HCT116 (cell line): ENCODE measurements at regions not wholly inside any gene's neighbourhood (a gene's known extent, or its start where the extent isn't known, plus 50 kb on each side); places are given as distances from the start of the nearest gene placed in this dataset.

Experiments
- ATAC-seq: fragments of 200-7000 bp; cut with Tn5 transposase; 2 replicates; pipeline ENCODE4 v1.9.1; 2020; ENCODE audit warnings: mild to moderate bottlenecking, moderate library complexity
- BruUV-seq: library from RNA; stranded (reverse); fragments of 400-500 nt; replicated peaks from 2 replicates; lab custom pipeline; 2021; lab: Mats Ljungman, UMichigan
- CTCF ChIA-PET: fragments of 300-600 bp; sonication (Branson Sonifier 250); formaldehyde crosslinking; loops from one replicate; lab custom pipeline; 2021; ENCODE audit warnings: antibody characterized with exemption; lab: Charles Lee
- POLR2A ChIA-PET: fragments of 300-600, 350-600 bp; sonication (Branson Sonifier 250); formaldehyde crosslinking; loops from one replicate; lab custom pipeline; 2021; ENCODE audit warnings: antibody characterized with exemption; lab: Charles Lee
- RAD21 ChIA-PET, 2 experiments: fragments of 300-600 bp; sonication (Branson Sonifier 250); formaldehyde crosslinking; loops; one replicate each; lab custom pipeline; 2023; ENCODE audit warnings: low total read pairs in 2 of 2; ENCODE audit not compliant: uncharacterized antibody in 2 of 2, unreplicated experiment in 2 of 2, low non-redundant PET in 1 of 2; lab: Charles Lee
- DNase-seq: peaks from one replicate; pipeline ENCODE4 v3.0.0-alpha.2; 2010; ENCODE audit warnings: low read depth, low spot score
- H2AFZ ChIP-seq: fragments of 200-600 bp; shearing (Covaris generic), sonication (generic); 2 replicates; pipeline ENCODE4 v1.6.1; 2017; ENCODE audit warnings: low read depth, mixed run types, mixed read lengths, antibody characterized with exemption, low read length; ENCODE audit not compliant: poor library complexity, severe bottlenecking
- H3K27ac ChIP-seq: 2 replicates; pipeline ENCODE4 v1.5.1; 2012; ENCODE audit warnings: low read depth, low read length
- H3K27me3 ChIP-seq: fragments of 200-600 bp; sonication (generic); 2 replicates; pipeline ENCODE4 v1.6.1; 2016; ENCODE audit warnings: mixed run types, low read length, mixed read lengths; ENCODE audit not compliant: insufficient read depth
- H3K36me3 ChIP-seq, 2 experiments: fragments of 200-500 bp in 1 of 2; fragments of 200-600 bp in 1 of 2; sonication (Bioruptor generic) in 1 of 2; sonication (generic) in 1 of 2; 2 replicates each; pipeline versions ENCODE4 v1.5.1 to v1.6.1; 2014 to 2016; ENCODE audit warnings: low read length in 2 of 2, inconsistent platforms in 1 of 2, mixed read lengths in 1 of 2, mixed run types in 1 of 2; ENCODE audit not compliant: insufficient read depth in 2 of 2, control insufficient read depth in 1 of 2
- H3K4me1 ChIP-seq, 2 experiments: fragments of 200-600 bp in 1 of 2; sonication (generic) in 1 of 2; 2 replicates each; pipeline versions ENCODE4 v1.5.1 to v1.6.1; 2012 to 2017; ENCODE audit warnings: low read length in 2 of 2, inconsistent platforms in 1 of 2, mild to moderate bottlenecking in 1 of 2, mixed read lengths in 1 of 2, mixed run types in 1 of 2, moderate library complexity in 1 of 2; ENCODE audit not compliant: insufficient read depth in 2 of 2, control insufficient read depth in 1 of 2
- H3K4me2 ChIP-seq: fragments of 200-600 bp; sonication (generic); 2 replicates; pipeline ENCODE4 v1.6.1; 2017; ENCODE audit warnings: mixed run types, low read length, mixed read lengths
- H3K4me3 ChIP-seq, 2 experiments: fragments of 200-600 bp in 1 of 2; sonication (generic) in 1 of 2; replicated peaks in 1 of 2; 2 replicates each; pipeline ENCODE4 v1.5.1; 2011 to 2016; ENCODE audit warnings: low read length in 2 of 2, control low read depth in 1 of 2, low read depth in 1 of 2, mild to moderate bottlenecking in 1 of 2, mixed read lengths in 1 of 2, mixed run types in 1 of 2
- H3K79me2 ChIP-seq: fragments of 200-600 bp; sonication (generic); 2 replicates; pipeline ENCODE4 v1.6.1; 2017; ENCODE audit warnings: mild to moderate bottlenecking, mixed run types, low read length, moderate library complexity, mixed read lengths; ENCODE audit not compliant: insufficient read depth
- H3K9ac ChIP-seq: fragments of 200-600 bp; sonication (generic); 2 replicates; pipeline ENCODE4 v1.6.1; 2016; ENCODE audit warnings: low read length, mixed read lengths
- H3K9me2 ChIP-seq: fragments of 200-600 bp; sonication (generic), shearing (Covaris generic); 2 replicates; pipeline ENCODE4 v1.6.1; 2017; ENCODE audit warnings: mixed run types, mild to moderate bottlenecking, moderate library complexity; ENCODE audit not compliant: insufficient read depth
- H3K9me3 ChIP-seq, 2 experiments: fragments of 200-500 bp in 1 of 2; fragments of 200-600 bp in 1 of 2; sonication (Bioruptor generic) in 1 of 2; sonication (generic) in 1 of 2; 2 replicates each; pipeline ENCODE4 v1.6.1; 2014 to 2017; ENCODE audit warnings: low read length in 2 of 2, mixed read lengths in 2 of 2, inconsistent platforms in 1 of 2, low read depth in 1 of 2, mild to moderate bottlenecking in 1 of 2, mixed run types in 1 of 2, moderate library complexity in 1 of 2; ENCODE audit not compliant: control insufficient read depth in 1 of 2, insufficient read depth in 1 of 2
- H4K20me1 ChIP-seq: fragments of 200-600 bp; sonication (generic), shearing (Covaris generic); 2 replicates; pipeline ENCODE4 v1.6.1; 2017; ENCODE audit warnings: mixed run types, mild to moderate bottlenecking, moderate library complexity; ENCODE audit not compliant: insufficient read depth
- ATF3 ChIP-seq: IDR thresholded peaks from 2 replicates; pipeline ENCODE4 v1.6.1; 2012
- CBX3 ChIP-seq: IDR thresholded peaks from 2 replicates; pipeline ENCODE4 v1.6.1; 2012; ENCODE audit warnings: low read depth
- CEBPB ChIP-seq: IDR thresholded peaks from 2 replicates; pipeline ENCODE4 v1.6.1; 2012; ENCODE audit warnings: low read depth
- CTCF ChIP-seq, 3 experiments: fragments of 200-600 bp in 1 of 3; sonication (generic) in 1 of 3; IDR thresholded peaks in 2 of 3; conservative IDR thresholded peaks in 1 of 3; 2 replicates each; pipeline ENCODE4 v1.5.1; 2012 to 2017; ENCODE audit warnings: low read depth in 2 of 3, low read length in 2 of 3, antibody characterized with exemption in 1 of 3, borderline replicate concordance in 1 of 3, control low read depth in 1 of 3, mild to moderate bottlenecking in 1 of 3, mixed read lengths in 1 of 3, mixed run types in 1 of 3, moderate library complexity in 1 of 3; ENCODE audit not compliant: insufficient read depth in 1 of 3
- EGR1 ChIP-seq: IDR thresholded peaks from 2 replicates; pipeline ENCODE4 v1.6.1; 2012; ENCODE audit warnings: low read depth
- EZH2 ChIP-seq: fragments of 200-600 bp; sonication (generic); IDR thresholded peaks from 2 replicates; pipeline ENCODE4 v1.6.1; 2017; ENCODE audit warnings: antibody characterized with exemption, mixed run types
- EZH2phosphoT487 ChIP-seq: fragments of 200-600 bp; IDR thresholded peaks from 2 replicates; pipeline ENCODE4 v1.6.1; 2018; ENCODE audit warnings: antibody characterized with exemption, borderline replicate concordance
- FOSL1 ChIP-seq: IDR thresholded peaks from 2 replicates; pipeline ENCODE4 v1.6.1; 2012; ENCODE audit warnings: low read depth
- MAX ChIP-seq: IDR thresholded peaks from 2 replicates; pipeline ENCODE4 v1.6.1; 2012
- POLR2A ChIP-seq: IDR thresholded peaks from 2 replicates; pipeline ENCODE4 v1.7.0; 2011; ENCODE audit warnings: borderline replicate concordance; ENCODE audit not compliant: insufficient read depth, insufficient read length; ENCODE audit errors: extremely low read depth
- POLR2AphosphoS5 ChIP-seq: IDR thresholded peaks from 2 replicates; pipeline ENCODE4 v1.6.1; 2011; ENCODE audit warnings: mild to moderate bottlenecking, low read depth, low read length, moderate library complexity
- REST ChIP-seq: IDR thresholded peaks from 2 replicates; pipeline ENCODE4 v1.6.1; 2012; ENCODE audit warnings: low read depth
- SIN3A ChIP-seq: IDR thresholded peaks from 2 replicates; pipeline ENCODE4 v1.6.1; 2012; ENCODE audit warnings: low read depth
- SP1 ChIP-seq: IDR thresholded peaks from 2 replicates; pipeline ENCODE4 v1.6.1; 2012; ENCODE audit warnings: low read depth
- SRF ChIP-seq: IDR thresholded peaks from 2 replicates; pipeline ENCODE4 v1.6.1; 2012; ENCODE audit warnings: low read depth
- TCF7L2 ChIP-seq: IDR thresholded peaks from 2 replicates; pipeline ENCODE4 v1.7.0; 2011; ENCODE audit warnings: borderline replicate concordance, inconsistent platforms; ENCODE audit not compliant: insufficient read depth, insufficient read length; ENCODE audit errors: extremely low read depth
- YY1 ChIP-seq: IDR thresholded peaks from 2 replicates; pipeline ENCODE4 v1.6.1; 2011; ENCODE audit warnings: low read length, low read depth, moderate library complexity, mild to moderate bottlenecking; ENCODE audit not compliant: insufficient replicate concordance; ENCODE audit errors: extremely low read depth
- ZBTB33 ChIP-seq: IDR thresholded peaks from 2 replicates; pipeline ENCODE4 v1.6.1; 2011; ENCODE audit warnings: mild to moderate bottlenecking, low read length, moderate library complexity; ENCODE audit not compliant: insufficient replicate concordance; ENCODE audit errors: extremely low read depth
- ZFX ChIP-seq: fragments of 450-650 bp; IDR thresholded peaks from 2 replicates; pipeline ENCODE4 v1.6.1; 2017
- intact Hi-C: fragments of 100-400 bp; cut with micrococcal nuclease; formaldehyde crosslinking; loops from 2 replicates; pipeline ENCODE4 v1.10.0; 2022

- intact Hi-C loops: no loop called here
These were observed 180.3 kb upstream of the ZP4 start for GRCh38 chr1:238071061-238071460.

More at GRCh38 chr1:238071061-238071460, 180.3 kb upstream of the ZP4 start:
- H3K27me3 ChIP-seq: no peaks in the 10 kb centered on the region
- H3K9me2 ChIP-seq: no peaks in the 10 kb centered on the region
- ChIA-PET CTCF (no interaction called here), RAD21 (no interaction called here), POLR2A (no interaction called here)
- no peaks in the 10 kb centered on the region for H3K36me3 ChIP-seq
- H3K4me1 ChIP-seq: no peaks in the 10 kb centered on the region
- no peak overlapping the region for H3K4me3 ChIP-seq
- TF ChIP-seq ZBTB33 (no peak), EZH2phosphoT487 (no peak), EGR1 (no peak), TCF7L2 (no peak), POLR2AphosphoS5 (no peak), ZFX (no peak), FOSL1 (no peak), SIN3A (no peak), EZH2 (no peak), SRF (no peak), CTCF (IDR thresholded peaks at IDR 0.05 in 2 of 3, conservative IDR thresholded peaks at IDR 0.05 in 1 of 3; ENCODE audit: borderline replicate concordance in 1 of 3, insufficient read depth in 1 of 3, low read depth in 2 of 3, low read length in 2 of 3) (no peak), YY1 (no peak), CEBPB (no peak), REST (no peak), MAX (no peak), POLR2A (no peak), SP1 (no peak), ATF3 (no peak), CBX3 (no peak)
- DNase-seq (no peak), ATAC-seq (no peak)
- H2AFZ ChIP-seq: no peak overlapping the region
- no peaks in the 10 kb centered on the region for H4K20me1 ChIP-seq
- H3K9ac ChIP-seq: no peak overlapping the region
- H3K4me2 ChIP-seq: no peak overlapping the region
- H3K9me3 ChIP-seq: peaks cover 0 to 6% of the 10 kb centered on the region in 2 experiments; a peak in 2 of 4 replicates
- no peak overlapping the region for H3K27ac ChIP-seq
- no TSS peak for BruUV-seq
- no peaks in the 10 kb centered on the region for H3K79me2 ChIP-seq
